Adipocyte (in vitro differentiated cells): ENCODE measurements at regions not wholly inside any gene's neighbourhood (a gene's known extent, or its start where the extent isn't known, plus 50 kb on each side); places are given as distances from the start of the nearest gene placed in this dataset.

ENCODE experiments used
- DNase-seq: peaks from one replicate; pipeline ENCODE4 v3.0.0-alpha.2; 2015; ENCODE audit warnings: low read depth
- H3K27me3 ChIP-seq: replicated peaks from 2 replicates; pipeline ENCODE4 v1.7.0; 2013; ENCODE audit warnings: mild to moderate bottlenecking, low read length, moderate library complexity; ENCODE audit not compliant: control insufficient read depth, insufficient read depth
- H3K36me3 ChIP-seq: 2 replicates; pipeline ENCODE4 v1.7.0; 2013; ENCODE audit warnings: low read length, mild to moderate bottlenecking, moderate library complexity; ENCODE audit not compliant: control insufficient read depth, insufficient read depth, severe bottlenecking
- H3K4me1 ChIP-seq: 2 replicates; pipeline ENCODE4 v1.7.0; 2013; ENCODE audit warnings: mild to moderate bottlenecking, low read length, moderate library complexity; ENCODE audit not compliant: control insufficient read depth, insufficient read depth
- H3K4me3 ChIP-seq: 2 replicates; pipeline ENCODE4 v1.7.0; 2013; ENCODE audit warnings: mild to moderate bottlenecking, low read length, moderate library complexity
- H3K9ac ChIP-seq: 2 replicates; pipeline ENCODE4 v1.7.0; 2013; ENCODE audit warnings: mild to moderate bottlenecking, low read length, moderate library complexity
- H3K9me3 ChIP-seq: 2 replicates; pipeline ENCODE4 v1.7.0; 2013; ENCODE audit warnings: mild to moderate bottlenecking, low read length, moderate library complexity; ENCODE audit not compliant: control insufficient read depth

GRCh38 chr3:7793786-7794185 lies 707.8 kb upstream of the LMCD1 start:
- DNase-seq = no peak
- no peaks in the 10 kb centered on the region for H3K36me3 ChIP-seq
- no peaks in the 10 kb centered on the region for H3K4me1 ChIP-seq
- no peaks in the 10 kb centered on the region for H3K27me3 ChIP-seq
- H3K9me3 ChIP-seq = no peaks in the 10 kb centered on the region
- H3K9ac ChIP-seq = no peak overlapping the region
- H3K4me3 ChIP-seq = no peak overlapping the region

GRCh38 chr3:7798276-7798675 lies 703.3 kb upstream of the LMCD1 start:
- no peaks in the 10 kb centered on the region for H3K9me3 ChIP-seq
- H3K36me3 ChIP-seq = no peaks in the 10 kb centered on the region
- no peak for DNase-seq
- no peak overlapping the region for H3K9ac ChIP-seq
- H3K4me3 ChIP-seq = no peak overlapping the region
- peaks cover 5% of the 10 kb centered on the region for H3K4me1 ChIP-seq
- H3K27me3 ChIP-seq = no peaks in the 10 kb centered on the region

- no peaks in the 10 kb centered on the region for H3K27me3 ChIP-seq
- no peaks in the 10 kb centered on the region for H3K9me3 ChIP-seq
- no peaks in the 10 kb centered on the region for H3K36me3 ChIP-seq
- peaks cover 5% of the 10 kb centered on the region for H3K4me1 ChIP-seq
- H3K9ac ChIP-seq = no peak overlapping the region
- no peak for DNase-seq
- no peak overlapping the region for H3K4me3 ChIP-seq
These were observed 701.4 kb upstream of the LMCD1 start for GRCh38 chr3:7800006-7800780.

- Histone ChIP-seq H3K4me3 (no peak overlapping the region), H3K9me3 (peaks cover 2% of the 10 kb centered on the region), H3K36me3 (no peaks in the 10 kb centered on the region), H3K9ac (no peak overlapping the region), H3K27me3 (no peaks in the 10 kb centered on the region), H3K4me1 (no peaks in the 10 kb centered on the region)
- no peak for DNase-seq
These were observed 689.1 kb upstream of the LMCD1 start for GRCh38 chr3:7812490-7812889.

- Histone ChIP-seq H3K4me3 (no peak overlapping the region), H3K9ac (no peak overlapping the region), H3K4me1 (no peaks in the 10 kb centered on the region), H3K27me3 (no peaks in the 10 kb centered on the region), H3K9me3 (peaks cover 2% of the 10 kb centered on the region), H3K36me3 (no peaks in the 10 kb centered on the region)
- DNase-seq = no peak
These were observed 688.3 kb upstream of the LMCD1 start for GRCh38 chr3:7813365-7813764.

- peaks cover 10% of the 10 kb centered on the region for H3K9me3 ChIP-seq
- DNase-seq = no peak
- H3K27me3 ChIP-seq = no peaks in the 10 kb centered on the region
- no peak overlapping the region for H3K4me3 ChIP-seq
- no peak overlapping the region for H3K9ac ChIP-seq
- H3K4me1 ChIP-seq = no peaks in the 10 kb centered on the region
- H3K36me3 ChIP-seq = no peaks in the 10 kb centered on the region
These were observed 684.4 kb upstream of the LMCD1 start for GRCh38 chr3:7817239-7817638.

GRCh38 chr3:7820969-7821368 lies 680.7 kb upstream of the LMCD1 start:
- no peak for DNase-seq
- H3K4me1 ChIP-seq = no peaks in the 10 kb centered on the region
- H3K9me3 ChIP-seq = peaks cover 37% of the 10 kb centered on the region
- no peaks in the 10 kb centered on the region for H3K27me3 ChIP-seq
- no peak overlapping the region for H3K4me3 ChIP-seq
- H3K36me3 ChIP-seq = no peaks in the 10 kb centered on the region
- no peak overlapping the region for H3K9ac ChIP-seq

- Histone ChIP-seq H3K9me3 (peaks cover 37% of the 10 kb centered on the region), H3K27me3 (no peaks in the 10 kb centered on the region), H3K36me3 (no peaks in the 10 kb centered on the region), H3K4me1 (no peaks in the 10 kb centered on the region), H3K9ac (no peak overlapping the region), H3K4me3 (no peak overlapping the region)
- DNase-seq = no peak
These were observed 679.8 kb upstream of the LMCD1 start for GRCh38 chr3:7821858-7822257.

GRCh38 chr3:7841451-7841850 lies 660.2 kb upstream of the LMCD1 start:
- Histone ChIP-seq H3K4me3 (no peak overlapping the region), H3K9me3 (no peaks in the 10 kb centered on the region), H3K36me3 (no peaks in the 10 kb centered on the region), H3K4me1 (no peaks in the 10 kb centered on the region), H3K27me3 (no peaks in the 10 kb centered on the region), H3K9ac (no peak overlapping the region)
- DNase-seq = no peak

- Histone ChIP-seq H3K27me3 (no peaks in the 10 kb centered on the region), H3K9ac (no peak overlapping the region), H3K4me3 (no peak overlapping the region), H3K9me3 (no peaks in the 10 kb centered on the region), H3K36me3 (no peaks in the 10 kb centered on the region), H3K4me1 (no peaks in the 10 kb centered on the region)
- no peak for DNase-seq
These were observed 658.2 kb upstream of the LMCD1 start for GRCh38 chr3:7843441-7843840.

- no peak for DNase-seq
- Histone ChIP-seq H3K9me3 (no peaks in the 10 kb centered on the region), H3K36me3 (no peaks in the 10 kb centered on the region), H3K27me3 (no peaks in the 10 kb centered on the region), H3K4me3 (no peak overlapping the region), H3K4me1 (no peaks in the 10 kb centered on the region), H3K9ac (no peak overlapping the region)
These were observed 654.6 kb upstream of the LMCD1 start for GRCh38 chr3:7847021-7847420.

- DNase-seq = no peak
- Histone ChIP-seq H3K9me3 (no peaks in the 10 kb centered on the region), H3K36me3 (no peaks in the 10 kb centered on the region), H3K27me3 (no peaks in the 10 kb centered on the region), H3K4me3 (no peak overlapping the region), H3K4me1 (no peaks in the 10 kb centered on the region), H3K9ac (no peak overlapping the region)
These were observed 654.1 kb upstream of the LMCD1 start for GRCh38 chr3:7847521-7847920.
